ENCODE measurements at regions not wholly inside any gene's neighbourhood (a gene's known extent, or its start where the extent isn't known, plus 50 kb on each side); places are given as distances from the start of the nearest gene placed in this dataset.
A peak's percentile ranks its signal among the peaks of the same experiment; 100 is the strongest.

DNA sequence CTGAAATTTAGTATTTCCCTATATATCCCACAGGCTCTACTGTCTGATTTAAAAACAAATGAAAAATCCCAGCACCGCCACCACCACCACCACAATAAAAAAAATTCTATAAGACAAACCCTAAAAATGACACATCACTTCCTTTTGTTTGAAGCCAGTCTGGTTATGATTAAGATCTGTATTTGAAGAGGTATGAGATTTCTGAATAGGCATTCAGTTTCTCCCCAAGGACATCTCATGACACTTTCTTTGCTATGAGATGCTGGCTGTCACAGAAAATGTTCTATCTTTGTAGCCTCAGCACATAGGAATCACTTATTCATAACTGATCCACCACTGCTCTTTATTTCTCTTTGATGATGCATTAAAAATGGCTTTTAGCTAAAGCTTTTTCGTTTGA is 1071.0 kb downstream of the SLC6A15 start:
- TF ChIP-seq CTCF (IDR thresholded peaks at IDR 0.05; ENCODE audit: borderline replicate concordance, control extremely low read depth, extremely low read depth, insufficient read depth, missing control alignments), result no peak
- DNase-seq (ENCODE audit: low spot score), result no peak
- in situ Hi-C loops (cut with MboI; ENCODE audit: low sequenced_read_pairs, unreplicated experiment), result loop anchor here (25.0 kb wide), 1 partner anchor 1154 kb away; the partner anchor contains the start of gene TMTC2

DNA sequence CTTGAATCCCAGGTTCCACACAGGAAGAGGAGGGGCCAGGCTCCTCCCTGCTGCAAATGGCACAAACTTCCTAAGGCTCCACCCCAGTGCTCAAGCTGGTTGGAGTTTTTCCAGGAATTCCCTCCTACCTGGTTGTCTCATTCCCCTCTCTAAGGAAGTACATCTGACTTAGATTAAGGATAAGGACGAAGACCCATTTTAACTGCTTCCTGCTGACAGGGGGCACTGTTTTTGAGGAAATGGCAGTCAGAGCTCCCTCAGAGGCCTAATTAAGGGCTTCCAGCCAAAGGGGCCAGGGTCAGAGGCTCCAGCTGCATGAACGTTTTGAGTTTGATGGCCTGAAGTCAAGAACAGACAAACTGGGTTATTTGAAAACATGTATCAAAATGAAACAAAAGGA is 1084.7 kb downstream of the SLC6A15 start:
- no peak for TF ChIP-seq CTCF (IDR thresholded peaks at IDR 0.05; ENCODE audit: borderline replicate concordance, control extremely low read depth, extremely low read depth, insufficient read depth, missing control alignments)
- no peak for DNase-seq (ENCODE audit: low spot score)
- in situ Hi-C loops (cut with MboI; ENCODE audit: low sequenced_read_pairs, unreplicated experiment), result loop anchor here (25.0 kb wide), 1 partner anchor 1141 kb away; the partner anchor contains the start of gene TMTC2

GRCh38 chr12:83827193-83827592 is 1085.4 kb downstream of the SLC6A15 start:
- no peak for TF ChIP-seq CTCF (IDR thresholded peaks at IDR 0.05; ENCODE audit: borderline replicate concordance, control extremely low read depth, extremely low read depth, insufficient read depth, missing control alignments)
- DNase-seq (ENCODE audit: low spot score), result no peak
- in situ Hi-C loops (cut with MboI; ENCODE audit: low sequenced_read_pairs, unreplicated experiment), result loop anchor here (25.0 kb wide), 1 partner anchor 1140 kb away; the partner anchor contains the start of gene TMTC2

GRCh38 chr12:83826112-83826511 is 1086.5 kb downstream of the SLC6A15 start:
- TF ChIP-seq CTCF (IDR thresholded peaks at IDR 0.05; ENCODE audit: borderline replicate concordance, control extremely low read depth, extremely low read depth, insufficient read depth, missing control alignments), result peak; percentile 74
- peak; percentile 28 for DNase-seq (ENCODE audit: low spot score)
- in situ Hi-C loops (cut with MboI; ENCODE audit: low sequenced_read_pairs, unreplicated experiment), result loop anchor here (25.0 kb wide), 1 partner anchor 1139 kb away; the partner anchor contains the start of gene TMTC2

GRCh38 chr12:83823386-83824045 is 1089.1 kb downstream of the SLC6A15 start:
- DNase-seq (ENCODE audit: low spot score), result peak; percentile 14
- peak; percentile 47 for TF ChIP-seq CTCF (IDR thresholded peaks at IDR 0.05; ENCODE audit: borderline replicate concordance, control extremely low read depth, extremely low read depth, insufficient read depth, missing control alignments)
- in situ Hi-C loops (cut with MboI; ENCODE audit: low sequenced_read_pairs, unreplicated experiment), result no loop called here

- in situ Hi-C loops (cut with MboI; ENCODE audit: low sequenced_read_pairs, unreplicated experiment), result no loop called here
- DNase-seq (ENCODE audit: low spot score), result no peak
- TF ChIP-seq CTCF (IDR thresholded peaks at IDR 0.05; ENCODE audit: borderline replicate concordance, control extremely low read depth, extremely low read depth, insufficient read depth, missing control alignments), result no peak
Observed at GRCh38 chr12:83821967-83822366, 1090.6 kb downstream of the SLC6A15 start.
